ENCODE measurements at regions not wholly inside any gene's neighbourhood (a gene's known extent, or its start where the extent isn't known, plus 50 kb on each side); places are given as distances from the start of the nearest gene placed in this dataset.

DNA sequence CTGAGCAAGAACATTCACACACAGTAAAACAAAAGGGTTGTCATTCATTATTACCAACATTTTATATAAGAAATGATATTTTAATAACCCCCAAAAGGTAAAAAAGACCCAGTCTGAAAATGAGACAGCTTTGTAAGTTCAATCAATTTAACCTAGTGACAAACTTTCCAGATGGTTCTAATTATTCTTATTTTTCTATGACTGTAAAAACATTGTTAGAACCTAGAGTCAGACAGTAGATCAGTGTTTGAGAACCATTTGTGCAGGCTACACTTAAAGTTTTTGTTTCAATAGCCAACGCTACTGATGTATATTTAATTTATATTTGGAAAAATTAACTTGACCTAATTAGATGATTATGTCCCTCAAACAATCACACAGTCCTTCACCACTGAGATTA lies 708.4 kb upstream of the CBLB start:
- no peak for DNase-seq

DNA sequence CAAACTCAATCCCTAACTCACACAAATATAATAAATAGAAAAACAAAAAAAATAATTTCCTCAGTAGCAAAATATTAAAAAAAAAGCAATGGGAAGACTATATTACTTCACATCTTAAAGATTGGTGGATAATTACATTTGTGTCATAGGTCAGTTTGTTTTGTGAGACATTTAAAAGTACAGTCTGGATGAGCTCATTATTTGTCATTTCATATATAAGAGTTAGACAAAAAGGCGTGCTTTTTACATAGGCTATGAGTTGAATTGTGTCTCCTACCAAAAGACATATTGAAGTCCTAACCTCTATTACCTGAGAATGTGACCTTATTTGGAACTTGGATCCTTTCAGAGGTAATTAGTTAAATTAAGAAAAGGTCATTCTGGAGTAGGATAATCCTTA lies 710.1 kb upstream of the CBLB start:
- DNase-seq = no peak

DNA sequence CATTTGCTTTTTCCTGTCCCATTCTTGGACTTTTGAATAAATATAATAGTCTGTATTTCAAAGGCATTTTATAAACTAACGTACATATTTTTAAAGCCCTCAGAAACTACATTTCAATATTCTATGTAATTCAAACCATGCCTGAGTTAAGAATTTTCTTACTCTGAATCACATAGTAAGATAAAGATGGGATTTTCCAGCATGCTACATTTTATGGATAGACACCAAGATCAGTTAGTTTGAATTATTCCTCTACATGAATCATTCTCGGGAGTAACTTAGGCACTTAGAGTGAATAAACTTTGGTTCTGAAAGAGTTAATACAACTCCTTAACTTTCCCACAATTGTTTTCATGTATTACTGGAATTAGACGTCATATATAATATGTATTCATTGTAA lies 713.3 kb upstream of the CBLB start:
- no peak for DNase-seq

DNA sequence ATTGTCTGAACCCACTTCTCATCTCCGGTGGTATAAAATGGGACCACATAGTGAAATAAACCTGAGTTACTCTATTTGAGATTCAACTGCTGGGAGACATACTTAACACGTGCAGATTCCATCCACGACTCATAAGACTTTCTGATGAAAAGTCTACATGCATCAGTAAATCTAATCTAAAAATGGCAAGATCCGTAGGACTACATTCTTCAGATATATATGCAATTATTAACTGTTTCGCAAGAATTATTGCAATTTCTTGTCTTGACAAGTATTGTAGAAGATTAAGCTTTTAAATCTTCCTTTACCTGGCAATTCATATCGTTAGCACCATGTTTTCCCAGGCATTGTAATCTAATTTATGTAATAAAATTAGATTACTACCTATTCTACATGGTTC lies 718.7 kb upstream of the CBLB start:
- no peak for DNase-seq

DNA sequence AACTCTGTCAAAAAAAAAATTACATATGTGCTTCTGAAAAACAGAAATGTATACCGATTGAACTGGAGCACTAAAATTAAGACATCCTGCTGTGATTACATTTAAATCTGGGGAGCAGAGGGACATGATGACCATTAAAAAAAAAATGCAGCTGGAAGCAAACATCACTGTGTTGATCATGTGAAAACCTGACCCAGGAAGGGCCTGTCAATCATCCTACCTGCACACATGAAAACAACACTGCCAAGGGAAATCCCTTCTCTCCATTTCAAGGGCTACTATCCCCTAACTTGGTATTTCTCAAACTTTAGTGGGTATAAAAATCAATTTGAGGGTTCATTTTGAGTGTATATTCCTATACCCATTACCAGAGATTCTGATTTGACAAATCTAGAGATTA lies 719.9 kb upstream of the CBLB start:
- DNase-seq = no peak

DNA sequence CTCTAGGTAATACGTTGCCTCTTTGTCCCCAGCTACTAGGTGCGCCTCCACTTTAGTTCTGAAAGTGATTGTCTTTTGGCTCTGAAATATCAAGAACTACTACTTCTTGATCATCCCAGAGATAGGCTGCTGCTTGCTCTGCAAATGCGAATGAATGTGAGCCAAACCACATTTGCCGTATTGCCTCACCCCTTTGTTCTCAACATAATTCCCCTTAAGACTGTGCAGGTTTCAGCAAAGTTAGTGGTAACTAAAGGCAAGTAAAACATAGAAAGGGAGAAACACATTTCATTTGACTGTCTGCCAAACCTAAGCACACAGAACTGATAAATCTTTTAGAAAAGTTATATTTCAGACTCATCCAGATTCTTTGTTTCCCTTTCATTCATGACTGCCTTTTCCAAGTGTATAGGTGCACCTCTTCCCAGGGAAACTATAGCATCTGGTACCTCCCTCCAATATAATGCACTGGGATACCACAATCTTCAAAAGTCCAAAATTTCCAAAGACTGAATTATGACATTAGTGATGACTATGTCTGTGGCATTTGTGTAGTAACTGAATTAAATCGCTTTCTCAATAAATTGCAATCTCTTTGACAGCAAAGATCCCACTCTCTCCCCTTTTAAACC lies 720.6 kb upstream of the CBLB start:
- DNase-seq = no peak

DNA sequence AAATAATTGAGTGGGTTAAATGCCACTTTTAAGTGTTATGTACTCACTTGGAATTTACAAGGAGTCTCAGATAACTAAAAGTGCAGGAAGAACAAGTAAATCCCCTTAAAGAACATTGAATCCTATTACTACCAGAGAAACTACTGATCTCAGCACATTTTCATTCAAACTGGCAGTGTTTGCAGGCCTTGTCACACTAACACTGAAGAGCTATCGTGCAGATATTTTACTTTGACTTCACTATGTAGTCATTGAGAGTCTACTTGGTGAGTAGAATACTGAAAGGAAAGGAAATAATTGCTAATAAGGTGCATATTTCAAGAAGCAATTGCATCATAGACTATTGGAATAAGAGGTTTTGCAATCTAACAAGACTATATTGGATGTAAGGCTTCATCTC lies 721.4 kb upstream of the CBLB start:
- no peak for DNase-seq

DNA sequence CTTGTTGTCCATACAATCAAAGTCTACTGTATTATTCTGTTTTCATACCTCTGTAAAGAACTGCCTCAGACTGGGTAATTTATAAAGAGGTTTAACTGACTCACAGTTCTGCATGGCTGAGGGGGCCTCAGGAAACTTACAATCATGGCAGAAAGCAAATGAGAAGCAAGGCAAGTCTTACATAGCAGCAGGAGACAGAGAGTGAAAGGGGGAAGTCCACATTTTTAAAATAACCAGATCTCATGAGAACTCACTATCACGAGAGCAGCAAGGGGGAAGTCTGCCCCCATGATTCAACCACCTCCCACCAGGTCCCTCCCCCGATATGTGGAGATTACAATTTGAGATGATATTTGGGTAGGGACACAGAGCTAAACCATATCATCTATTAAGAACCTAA lies 724.6 kb upstream of the CBLB start:
- DNase-seq = no peak

DNA sequence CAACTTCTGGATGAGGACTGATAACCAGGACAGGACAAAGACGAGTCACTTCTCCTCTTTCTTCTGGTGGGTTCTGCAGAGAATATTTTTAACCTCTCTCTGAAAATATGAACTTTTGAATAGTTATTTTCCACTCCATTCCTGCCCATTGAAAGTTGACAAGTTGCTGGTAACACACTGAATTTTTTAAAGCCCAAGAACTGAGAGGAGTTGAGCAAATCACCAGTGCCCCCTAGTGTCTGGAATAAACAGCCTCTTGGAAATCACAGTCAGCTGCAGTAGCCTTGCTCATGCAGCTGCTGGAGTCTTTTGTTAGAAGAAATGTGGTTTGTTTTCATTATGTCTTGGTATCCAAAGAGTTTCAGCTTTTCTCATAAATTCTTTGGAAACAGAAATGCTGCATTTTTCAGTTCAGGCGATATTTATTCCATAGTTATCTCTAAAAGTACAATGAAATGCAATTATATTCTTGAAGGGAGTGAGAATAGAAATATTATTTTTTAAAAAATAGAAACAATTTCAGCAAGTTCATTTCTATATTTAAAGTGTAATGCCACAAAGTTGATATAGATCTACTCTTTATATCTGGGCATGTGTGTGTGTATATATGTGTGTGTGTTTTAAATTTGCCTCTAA lies 741.0 kb upstream of the CBLB start:
- peak; percentile 48 to 76 for DNase-seq

DNA sequence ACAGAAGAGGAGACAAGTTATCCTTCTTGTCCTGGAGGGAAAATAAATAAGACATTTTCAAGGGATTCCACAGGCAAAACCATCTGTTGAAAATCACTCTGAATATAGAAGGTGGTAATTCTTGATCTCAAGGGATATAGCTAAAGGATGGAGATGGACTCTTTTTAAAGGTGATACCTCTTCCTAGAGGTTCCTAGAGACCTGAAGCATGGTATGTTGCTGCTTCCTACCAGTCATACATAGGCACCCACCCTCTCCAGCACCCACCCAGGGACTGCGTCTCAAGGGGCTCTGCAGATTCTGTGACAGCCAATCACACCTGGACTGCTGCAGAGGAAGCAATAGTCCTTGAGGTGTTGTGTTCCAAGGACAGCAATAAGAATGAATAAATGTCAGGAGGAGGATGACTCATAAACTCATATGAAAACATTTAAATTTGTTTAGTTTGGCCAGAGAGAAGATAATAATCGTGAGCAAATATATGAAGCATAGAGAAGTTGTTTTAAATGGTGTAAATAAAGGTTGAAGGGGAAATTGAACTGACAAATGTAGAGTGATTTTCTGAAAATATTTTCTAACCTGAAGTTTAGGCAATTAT lies 741.6 kb upstream of the CBLB start:
- DNase-seq = no peak

DNA sequence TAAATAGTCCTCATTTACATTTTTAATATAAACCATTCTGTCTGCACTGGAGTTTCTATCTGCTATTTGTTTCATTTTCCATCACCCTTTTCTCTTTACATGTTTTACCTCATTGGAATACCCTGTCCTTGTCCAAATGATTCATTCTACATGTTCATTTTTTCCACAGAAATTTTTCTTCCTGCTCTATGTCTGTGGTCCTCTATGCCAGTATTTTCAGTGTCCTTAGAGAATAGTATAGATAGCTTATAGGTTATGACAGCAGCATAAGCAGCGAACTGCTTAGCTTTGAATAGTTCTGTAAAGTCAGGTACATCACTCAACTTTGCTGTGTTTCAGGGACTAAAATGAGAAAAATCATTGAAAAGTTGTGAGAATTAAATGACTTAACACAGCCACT lies 742.3 kb upstream of the CBLB start:
- no peak for DNase-seq

DNA sequence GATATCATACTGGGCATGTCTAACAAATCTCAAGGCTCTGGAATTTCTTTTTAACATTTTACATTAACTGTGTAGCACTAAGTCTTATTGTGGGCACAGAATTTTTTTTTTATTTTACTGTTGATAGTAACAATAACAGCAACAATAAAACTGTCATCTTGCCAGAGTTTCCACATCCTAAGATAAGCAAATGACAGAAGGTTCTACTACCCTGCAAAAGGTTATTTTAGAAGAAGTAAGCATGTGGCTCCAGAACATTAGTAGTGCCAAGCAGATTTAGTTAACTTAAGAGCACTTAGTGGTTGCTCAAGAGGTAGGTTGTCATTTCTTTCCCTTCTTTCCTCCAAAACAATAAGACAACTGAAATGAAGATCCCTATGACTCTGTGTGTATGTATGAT lies 743.0 kb upstream of the CBLB start:
- no peak for DNase-seq

DNA sequence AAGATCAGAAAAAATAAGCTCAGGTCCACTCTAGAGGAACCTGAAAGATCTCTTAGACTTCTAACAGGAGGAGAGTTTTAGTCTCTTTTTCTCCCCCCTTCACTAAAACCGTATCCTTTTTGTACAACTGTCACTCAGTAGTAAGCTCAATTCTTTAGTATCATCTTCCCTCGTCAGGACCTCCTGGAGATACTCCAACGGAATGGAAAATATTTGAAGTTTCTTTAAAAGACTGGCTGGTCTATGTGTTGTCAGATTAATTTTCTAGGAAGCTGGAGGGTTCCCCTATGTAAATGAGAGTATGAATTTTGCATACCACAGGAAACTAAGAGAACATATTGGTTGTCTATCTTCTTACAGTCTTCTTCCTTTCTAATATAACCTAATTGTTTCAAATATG lies 747.7 kb upstream of the CBLB start:
- DNase-seq = no peak

DNA sequence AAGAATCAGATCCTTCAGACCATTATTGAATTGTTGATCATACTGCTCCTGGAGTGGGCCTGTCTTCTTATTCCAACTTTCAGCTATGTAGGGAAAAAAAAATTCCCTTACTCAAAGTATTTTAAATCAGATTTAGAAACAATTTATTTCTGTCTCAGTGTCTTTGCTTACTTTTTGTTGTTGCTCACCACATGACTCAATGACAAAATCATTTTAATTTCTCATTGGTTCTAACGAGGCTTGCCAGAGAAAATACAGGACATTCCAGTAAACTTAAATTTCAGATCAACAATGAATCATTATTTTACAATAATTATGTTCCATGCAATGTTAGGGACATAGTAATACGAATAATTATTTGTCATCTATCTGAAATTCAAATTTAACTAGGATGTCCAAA lies 748.5 kb upstream of the CBLB start:
- DNase-seq = no peak

DNA sequence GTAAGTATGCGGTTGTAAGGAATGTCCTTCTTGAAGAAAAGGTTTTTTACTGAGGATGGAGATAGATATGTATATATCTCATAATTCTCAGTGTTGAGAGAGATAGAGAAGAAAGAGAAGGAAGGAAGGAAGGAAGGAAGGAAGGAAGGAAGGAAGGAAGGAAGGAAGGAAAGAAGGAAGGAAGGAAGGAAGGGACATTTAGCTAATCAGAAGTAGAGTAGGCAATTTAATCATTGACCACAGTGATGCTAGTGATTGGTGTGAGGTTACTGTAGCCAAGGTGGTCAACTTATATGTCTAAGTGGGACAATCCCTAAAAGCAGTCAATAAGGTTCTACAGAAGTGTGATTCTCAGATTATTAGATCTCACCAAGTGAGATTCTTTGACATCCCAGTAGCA lies 751.8 kb upstream of the CBLB start:
- DNase-seq = no peak

DNA sequence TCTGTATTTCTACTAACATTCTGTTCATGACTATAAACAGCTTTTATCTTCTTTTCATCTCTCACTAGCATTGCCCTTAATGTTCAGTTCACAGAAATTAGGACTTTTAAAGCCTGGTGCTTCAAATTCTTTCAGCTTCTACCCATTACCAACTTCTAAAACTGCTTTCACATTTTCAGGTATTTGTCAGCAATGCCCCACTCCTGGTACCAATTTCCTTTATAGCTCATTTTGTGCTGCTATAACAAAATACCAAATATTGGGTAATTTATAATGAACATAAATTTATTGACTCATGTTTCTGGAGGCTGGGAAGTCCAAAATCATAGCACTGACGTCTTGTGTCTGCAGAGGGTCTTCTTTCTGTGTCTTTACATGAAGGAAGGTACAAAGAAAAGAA lies 753.1 kb upstream of the CCDC54 start:
- DNase-seq = no peak

DNA sequence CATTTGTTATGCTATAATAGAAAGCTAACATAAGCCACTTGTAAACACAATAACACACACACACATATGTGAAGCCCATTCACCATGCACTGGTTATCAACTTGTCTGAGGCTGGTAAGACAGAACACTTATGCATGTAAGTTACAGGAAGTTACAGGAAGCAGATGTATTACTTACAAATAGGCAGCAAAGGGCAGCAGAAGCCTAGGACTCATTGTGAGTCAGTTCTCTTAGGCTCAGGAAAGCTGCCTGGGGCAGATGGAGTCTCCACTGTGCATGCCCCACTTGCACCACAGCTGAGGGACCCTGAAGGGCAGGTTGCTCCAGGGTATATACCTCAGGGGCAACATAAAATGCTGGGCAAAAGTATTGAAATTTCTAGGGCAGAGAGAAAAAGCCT lies 748.8 kb upstream of the CCDC54 start:
- DNase-seq = no peak

DNA sequence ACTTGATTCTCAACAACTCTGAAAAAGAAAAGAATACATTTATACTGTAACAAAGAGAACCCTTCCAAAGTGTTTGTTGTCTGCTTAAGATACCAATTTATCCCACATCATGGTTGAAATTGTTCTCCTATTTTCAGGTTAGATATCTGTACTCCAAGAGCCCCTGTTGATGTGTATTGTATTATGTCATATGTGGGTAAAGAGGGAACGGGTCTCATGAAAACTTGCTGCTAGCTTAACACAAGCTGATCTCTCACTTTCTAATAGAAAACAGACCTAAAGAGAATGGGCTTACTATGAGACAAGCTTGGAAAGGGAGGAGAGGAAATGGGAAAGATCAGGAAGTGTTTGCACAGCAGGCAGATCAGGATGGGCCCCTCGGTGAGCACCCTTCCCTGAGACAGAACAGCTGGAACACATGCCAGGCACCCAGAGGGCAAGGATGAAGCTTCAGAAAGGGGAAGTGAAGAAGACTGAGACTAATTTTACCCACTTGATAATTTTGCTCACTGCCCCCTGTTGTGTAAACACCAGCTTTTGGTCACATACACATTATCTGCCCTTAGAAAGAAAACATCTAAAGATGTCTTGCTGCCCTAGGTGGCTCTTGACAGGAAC lies 747.9 kb upstream of the CCDC54 start:
- no peak for DNase-seq

DNA sequence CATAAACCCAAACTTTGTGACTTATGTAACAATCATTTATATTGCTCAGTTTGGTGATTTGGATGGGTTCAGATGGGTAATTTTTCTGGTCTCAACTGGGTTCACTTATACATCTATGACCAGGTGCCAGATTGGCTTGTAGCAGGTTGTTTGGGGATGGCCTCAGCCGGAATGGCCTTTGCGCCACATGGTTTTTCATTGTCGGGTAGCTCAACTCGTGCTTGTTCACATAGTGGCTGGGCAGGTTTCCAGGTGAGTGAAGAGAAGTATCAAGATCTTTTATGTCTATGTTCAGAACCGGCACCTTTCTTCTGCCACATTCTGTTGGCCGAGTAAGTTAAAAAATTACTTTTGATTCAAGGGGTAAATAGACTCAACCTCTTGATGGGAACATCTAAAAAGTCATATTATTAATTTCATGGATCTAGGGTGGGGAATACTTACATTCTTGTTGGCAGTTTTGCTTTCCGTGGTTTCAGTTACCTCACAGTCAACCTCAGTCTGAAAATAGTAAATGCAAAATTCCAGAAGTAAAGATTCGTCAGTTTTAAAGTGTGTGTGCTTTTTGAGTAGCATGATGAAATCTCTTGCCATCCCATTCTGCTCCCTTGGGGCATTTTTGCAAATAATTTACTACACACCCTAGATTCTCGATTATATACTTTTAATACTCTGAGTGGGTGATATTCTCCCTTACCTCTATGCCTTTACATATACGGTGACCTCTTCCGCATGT lies 745.7 kb upstream of the CCDC54 start:
- no peak for DNase-seq

DNA sequence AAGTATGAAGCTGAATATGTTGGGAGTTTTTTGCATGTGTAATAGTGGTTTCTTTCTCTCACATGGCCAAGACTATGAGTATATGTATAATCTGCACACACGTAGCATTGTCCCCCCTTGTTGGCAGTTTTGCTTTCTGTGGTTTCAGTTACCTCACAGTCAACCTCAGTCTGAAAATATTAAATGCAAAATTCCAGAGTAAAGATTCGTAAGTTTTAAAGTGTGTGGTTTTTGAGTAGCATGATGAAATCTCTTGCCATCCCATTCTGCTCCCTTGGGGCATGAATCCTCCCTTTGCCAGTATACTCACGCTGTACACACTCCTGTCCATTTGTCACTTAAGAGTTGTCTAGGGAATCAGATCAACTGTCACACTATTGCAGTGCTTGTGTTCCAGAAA lies 742.0 kb upstream of the CCDC54 start:
- DNase-seq = no peak

DNA sequence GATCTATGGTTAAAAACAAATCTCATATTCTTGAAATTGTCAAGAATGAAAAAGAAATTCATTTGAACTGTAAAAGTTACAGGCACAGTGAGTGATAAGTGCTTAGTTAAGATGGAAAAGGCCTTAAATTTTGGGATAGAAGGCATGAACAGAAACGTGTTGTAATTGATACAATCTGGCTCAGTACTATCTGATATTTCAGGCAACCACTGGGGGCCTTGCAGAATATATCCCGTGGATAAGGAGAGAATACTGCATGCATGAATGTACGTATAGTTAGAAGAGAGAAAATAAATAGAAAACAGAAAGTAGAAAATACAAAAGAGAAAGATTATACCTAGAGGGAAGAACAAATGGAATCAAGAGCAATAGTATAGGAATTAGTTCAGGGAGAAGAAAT lies 741.4 kb upstream of the CCDC54 start:
- DNase-seq = no peak

DNA sequence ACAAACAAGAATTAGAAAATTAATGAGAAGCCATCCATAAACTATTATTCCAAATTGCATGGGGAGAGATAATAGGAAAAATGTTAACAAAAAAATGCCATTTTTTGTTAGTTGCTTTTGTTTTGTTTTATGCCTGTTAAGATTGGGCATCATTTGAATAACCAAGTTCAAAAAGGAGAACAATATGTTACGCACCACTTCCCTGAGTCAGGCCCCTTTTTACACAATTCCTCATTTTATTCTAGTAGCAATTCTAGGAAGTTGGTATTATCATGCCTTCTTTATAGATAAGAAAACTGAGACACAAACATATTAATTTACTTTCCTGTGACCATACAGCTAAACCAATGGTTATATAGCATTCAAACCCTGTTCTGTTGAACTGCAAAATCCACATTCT lies 736.9 kb upstream of the CCDC54 start:
- DNase-seq = no peak

DNA sequence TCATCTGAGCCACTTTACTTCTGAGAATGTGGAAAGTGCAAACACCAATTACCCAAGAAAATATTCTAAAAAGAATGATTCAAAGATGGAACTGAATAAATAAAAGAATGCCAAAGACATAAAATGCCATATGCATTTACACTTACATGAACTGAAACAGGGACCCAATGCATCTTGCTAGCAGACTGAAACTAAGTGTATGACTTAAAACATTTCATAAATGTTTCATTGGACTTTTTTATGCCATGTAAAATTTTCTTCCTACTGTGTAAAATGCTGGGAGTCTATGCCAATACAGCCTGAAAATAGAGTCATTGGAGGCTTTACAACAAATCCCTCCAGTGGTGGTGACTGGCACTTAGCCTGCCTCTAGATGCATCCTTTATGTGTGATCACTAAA lies 735.1 kb upstream of the CCDC54 start:
- no peak for DNase-seq

DNA sequence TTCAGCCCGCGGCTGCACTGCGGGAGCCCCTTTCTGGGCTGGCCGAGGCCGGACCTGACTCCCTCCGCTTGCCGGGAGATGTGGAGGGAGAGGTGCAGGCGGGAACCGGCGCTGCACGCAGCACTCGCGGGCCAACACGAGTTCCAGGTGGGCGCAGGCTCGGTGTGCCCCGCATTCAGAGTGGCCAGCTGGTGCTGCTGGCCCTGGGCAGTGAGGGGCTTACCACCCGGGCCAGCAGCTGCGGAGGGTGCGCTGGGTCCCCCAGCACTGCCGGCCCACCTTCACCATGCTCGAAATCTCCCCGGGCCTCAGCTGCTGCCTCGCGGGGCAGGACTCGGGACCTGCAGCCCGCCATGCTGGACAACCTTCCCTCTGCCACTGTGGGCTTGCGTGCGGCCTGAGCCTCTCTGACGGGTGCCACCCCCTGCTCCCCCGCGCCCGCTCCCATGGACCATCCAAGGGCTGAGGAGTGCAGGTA lies 733.5 kb upstream of the CCDC54 start:
- DNase-seq = no peak

Measured in CD4-positive, alpha-beta T cell treated with Interleukin-1 beta for 1 hour (primary cell).